ENCODE measurements at regions not wholly inside any gene's neighbourhood (a gene's known extent, or its start where the extent isn't known, plus 50 kb on each side); places are given as distances from the start of the nearest gene placed in this dataset.

DNA sequence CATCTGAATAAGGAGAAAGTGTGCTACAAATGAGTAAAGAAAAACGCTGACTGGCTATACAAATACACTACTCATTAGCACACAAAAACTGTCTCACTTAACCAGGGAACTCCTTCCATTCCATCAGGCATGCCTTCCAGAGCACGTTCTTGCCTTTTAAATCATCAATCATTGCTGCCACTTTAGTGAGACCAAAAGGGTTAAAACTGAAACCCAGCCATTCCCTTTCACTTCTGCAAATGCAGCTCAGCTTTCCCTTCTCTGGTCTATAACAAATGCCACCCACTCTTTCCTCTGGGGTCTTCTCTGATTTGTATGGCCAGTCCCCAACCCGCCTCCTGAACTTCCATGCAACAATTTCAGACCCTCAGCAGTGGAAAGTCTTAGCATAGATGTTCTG lies 231.5 kb downstream of the TRIML1 start:
- TF ChIP-seq, protein P1, sequence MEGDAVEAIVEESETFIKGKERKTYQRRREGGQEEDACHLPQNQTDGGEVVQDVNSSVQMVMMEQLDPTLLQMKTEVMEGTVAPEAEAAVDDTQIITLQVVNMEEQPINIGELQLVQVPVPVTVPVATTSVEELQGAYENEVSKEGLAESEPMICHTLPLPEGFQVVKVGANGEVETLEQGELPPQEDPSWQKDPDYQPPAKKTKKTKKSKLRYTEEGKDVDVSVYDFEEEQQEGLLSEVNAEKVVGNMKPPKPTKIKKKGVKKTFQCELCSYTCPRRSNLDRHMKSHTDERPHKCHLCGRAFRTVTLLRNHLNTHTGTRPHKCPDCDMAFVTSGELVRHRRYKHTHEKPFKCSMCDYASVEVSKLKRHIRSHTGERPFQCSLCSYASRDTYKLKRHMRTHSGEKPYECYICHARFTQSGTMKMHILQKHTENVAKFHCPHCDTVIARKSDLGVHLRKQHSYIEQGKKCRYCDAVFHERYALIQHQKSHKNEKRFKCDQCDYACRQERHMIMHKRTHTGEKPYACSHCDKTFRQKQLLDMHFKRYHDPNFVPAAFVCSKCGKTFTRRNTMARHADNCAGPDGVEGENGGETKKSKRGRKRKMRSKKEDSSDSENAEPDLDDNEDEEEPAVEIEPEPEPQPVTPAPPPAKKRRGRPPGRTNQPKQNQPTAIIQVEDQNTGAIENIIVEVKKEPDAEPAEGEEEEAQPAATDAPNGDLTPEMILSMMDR (IDR thresholded peaks at IDR 0.05) = no peak
- no peak for TF ChIP-seq POLR2A (IDR thresholded peaks at IDR 0.05)
